PC-3 (cell line): ENCODE measurements at regions not wholly inside any gene's neighbourhood (a gene's known extent, or its start where the extent isn't known, plus 50 kb on each side); places are given as distances from the start of the nearest gene placed in this dataset.
A peak's percentile ranks its signal among the peaks of the same experiment; 100 is the strongest.
"Not testable (repeated sequence)": the region's sequence is repeated elsewhere in the genome, so short reads cannot be mapped to it uniquely, and the experiment has no call there.

Experiments used
- ATAC-seq: fragments of 200-7000 bp; cut with Tn5 transposase; 2 replicates; pipeline ENCODE4 v1.9.1; 2020; ENCODE audit warnings: mild to moderate bottlenecking, moderate library complexity
- BruUV-seq: library from RNA; stranded (reverse); fragments of 400-500 nt; replicated peaks from 2 replicates; lab custom pipeline; 2021; lab: Mats Ljungman, UMichigan
- CTCF ChIA-PET: fragments of 300-600 bp; sonication (Branson Sonifier 250); formaldehyde crosslinking; loops from one replicate; lab custom pipeline; 2022; ENCODE audit warnings: antibody characterized with exemption; lab: Charles Lee
- POLR2A ChIA-PET: fragments of 300-600 bp; sonication (Branson Sonifier 250); formaldehyde crosslinking; loops from one replicate; lab custom pipeline; 2022; ENCODE audit warnings: antibody characterized with exemption; ENCODE audit not compliant: unreplicated experiment; lab: Charles Lee
- DNase-seq: peaks from one replicate; pipeline ENCODE4 v3.0.0-alpha.2; 2015
- H2AFZ ChIP-seq: fragments of 300-600 bp; sonication (generic); 2 replicates; pipeline ENCODE4 v1.6.0; 2016; ENCODE audit warnings: antibody characterized with exemption, low read length
- H3F3A ChIP-seq: fragments of 300-600 bp; sonication (generic); one replicate; pipeline ENCODE4 v1.6.0; 2017; ENCODE audit warnings: antibody characterized with exemption, low read length, control low read depth, mild to moderate bottlenecking; ENCODE audit not compliant: unreplicated experiment
- H3K27ac ChIP-seq: fragments of 300-600 bp; sonication (generic); 2 replicates; pipeline ENCODE4 v1.5.1; 2016; ENCODE audit warnings: mild to moderate bottlenecking, low read length
- H3K27me3 ChIP-seq: fragments of 300-600 bp; sonication (generic); 2 replicates; pipeline ENCODE4 v1.6.1; 2016; ENCODE audit warnings: low read length, mixed read lengths
- H3K36me3 ChIP-seq: fragments of 300-600 bp; sonication (generic); 2 replicates; pipeline ENCODE4 v1.6.1; 2016; ENCODE audit warnings: low read depth, mixed run types, low read length, mixed read lengths
- H3K4me1 ChIP-seq: fragments of 300-600 bp; sonication (generic); 2 replicates; pipeline ENCODE4 v1.5.1; 2016; ENCODE audit warnings: low read length; ENCODE audit not compliant: insufficient read depth
- H3K4me2 ChIP-seq: fragments of 300-600 bp; sonication (generic); 2 replicates; pipeline ENCODE4 v1.6.0; 2016; ENCODE audit warnings: low read length
- H3K4me3 ChIP-seq: fragments of 300-600 bp; sonication (generic); 2 replicates; pipeline ENCODE4 v1.5.1; 2016; ENCODE audit warnings: mild to moderate bottlenecking, low read length, mixed read lengths
- H3K79me2 ChIP-seq: fragments of 300-600 bp; sonication (generic); 2 replicates; pipeline ENCODE4 v1.6.1; 2017; ENCODE audit warnings: low read length, mixed read lengths
- H3K9ac ChIP-seq: fragments of 300-600 bp; sonication (generic); 2 replicates; pipeline ENCODE4 v1.6.0; 2016; ENCODE audit warnings: mild to moderate bottlenecking, low read length
- H3K9me2 ChIP-seq: fragments of 300-600 bp; sonication (generic); replicated peaks from 2 replicates; pipeline ENCODE4 v1.6.1; 2016; ENCODE audit warnings: mixed run types, low read length, mixed read lengths
- H3K9me3 ChIP-seq: fragments of 300-600 bp; sonication (generic); 2 replicates; pipeline ENCODE4 v1.6.1; 2016; ENCODE audit warnings: low read length, mixed read lengths
- H4K20me1 ChIP-seq: fragments of 300-600 bp; sonication (generic); 2 replicates; pipeline ENCODE4 v1.6.1; 2016; ENCODE audit warnings: low read length, mixed read lengths
- intact Hi-C: fragments of 100-400 bp; cut with micrococcal nuclease; formaldehyde crosslinking; loops from 2 replicates; pipeline ENCODE4 v1.9.0; 2023

GRCh38 chr7:76971201-76971600, 61.0 kb downstream of the SPDYE17 start:
- H3K36me3 ChIP-seq, POLR2A ChIA-PET, DNase-seq, H3K4me1 ChIP-seq, H3K9me2 ChIP-seq, BruUV-seq, H3K9ac ChIP-seq, H3F3A ChIP-seq, H3K27ac ChIP-seq, H3K79me2 ChIP-seq, H4K20me1 ChIP-seq, ATAC-seq, H3K4me3 ChIP-seq, CTCF ChIA-PET, H3K4me2 ChIP-seq, intact Hi-C loops, H3K27me3 ChIP-seq, H3K9me3 ChIP-seq, H2AFZ ChIP-seq: not testable (repeated sequence)

- POLR2A ChIA-PET, H3K4me2 ChIP-seq, H2AFZ ChIP-seq, H3F3A ChIP-seq, H3K36me3 ChIP-seq, H3K9me2 ChIP-seq, H3K27ac ChIP-seq, H3K79me2 ChIP-seq, H3K9me3 ChIP-seq, BruUV-seq, ATAC-seq, intact Hi-C loops, H3K27me3 ChIP-seq, CTCF ChIA-PET, H4K20me1 ChIP-seq, H3K4me3 ChIP-seq, H3K4me1 ChIP-seq, DNase-seq, H3K9ac ChIP-seq: not testable (repeated sequence)
Measured at GRCh38 chr7:76969892-76970291, 62.3 kb downstream of the SPDYE17 start.

GRCh38 chr7:76965731-76966548, 66.2 kb downstream of the SPDYE17 start:
- H3K9ac ChIP-seq, intact Hi-C loops, H3K27me3 ChIP-seq, H2AFZ ChIP-seq, H3K36me3 ChIP-seq, BruUV-seq, H3K9me2 ChIP-seq, H3K4me3 ChIP-seq, H3K27ac ChIP-seq, POLR2A ChIA-PET, H3K79me2 ChIP-seq, H3F3A ChIP-seq, H3K9me3 ChIP-seq, H4K20me1 ChIP-seq, CTCF ChIA-PET, ATAC-seq, DNase-seq, H3K4me2 ChIP-seq, H3K4me1 ChIP-seq: not testable (repeated sequence)

- CTCF ChIA-PET, H3K4me3 ChIP-seq, H3K9ac ChIP-seq, H3K9me2 ChIP-seq, H3F3A ChIP-seq, POLR2A ChIA-PET, H2AFZ ChIP-seq, H3K79me2 ChIP-seq, H3K27me3 ChIP-seq, H4K20me1 ChIP-seq, H3K4me1 ChIP-seq, intact Hi-C loops, H3K9me3 ChIP-seq, H3K27ac ChIP-seq, H3K4me2 ChIP-seq, DNase-seq, ATAC-seq, H3K36me3 ChIP-seq: not testable (repeated sequence)
- BruUV-seq: TSS peak; percentile 23
Measured at GRCh38 chr7:76964050-76964449, 68.1 kb downstream of the SPDYE17 start.

- H3K27ac ChIP-seq, H3K4me2 ChIP-seq, H3K4me3 ChIP-seq, H3K79me2 ChIP-seq, ATAC-seq, H3K9ac ChIP-seq, H3F3A ChIP-seq, intact Hi-C loops, H2AFZ ChIP-seq, H4K20me1 ChIP-seq, CTCF ChIA-PET, H3K9me2 ChIP-seq, H3K36me3 ChIP-seq, POLR2A ChIA-PET, H3K4me1 ChIP-seq, DNase-seq, H3K27me3 ChIP-seq, BruUV-seq, H3K9me3 ChIP-seq: not testable (repeated sequence)
Measured at GRCh38 chr7:76963061-76963460, 69.1 kb downstream of the SPDYE17 start.

GRCh38 chr7:76960400-76960986, 71.7 kb downstream of the SPDYE17 start:
- BruUV-seq, H3K36me3 ChIP-seq, H3K9me3 ChIP-seq, H3K4me3 ChIP-seq, H3K27me3 ChIP-seq, H4K20me1 ChIP-seq, H3K4me1 ChIP-seq, H3K9ac ChIP-seq, H2AFZ ChIP-seq, H3K9me2 ChIP-seq, H3K27ac ChIP-seq, intact Hi-C loops, DNase-seq, H3K79me2 ChIP-seq, CTCF ChIA-PET, POLR2A ChIA-PET, H3K4me2 ChIP-seq, H3F3A ChIP-seq: not testable (repeated sequence)
- peak; percentile 38 for ATAC-seq
